K562 (cell line): ENCODE measurements at regions not wholly inside any gene's neighbourhood (a gene's known extent, or its start where the extent isn't known, plus 50 kb on each side); places are given as distances from the start of the nearest gene placed in this dataset.

ENCODE experiments used
- ATAC-seq: fragments of 200-7000 bp; cut with Tn5 transposase; 3 replicates; pipeline ENCODE4 v1.9.1; 2020; ENCODE audit warnings: moderate library complexity
- BruUV-seq: library from RNA; stranded (reverse); fragments of 400-500 nt; replicated peaks from 2 replicates; lab custom pipeline; 2021; lab: Mats Ljungman, UMichigan
- CTCF ChIA-PET: fragments of 300-600 bp; formaldehyde crosslinking; extraction: SDS; loops from one replicate; lab custom pipeline; 2021; ENCODE audit warnings: low intra/inter-chr PET ratio; lab: Yijun Ruan, JAX
- POLR2A ChIA-PET: fragments of 300-600, 350-650 bp; sonication (Branson Sonifier 250); formaldehyde crosslinking; extraction: SDS; loops from one replicate; lab custom pipeline; 2021; ENCODE audit warnings: antibody characterized with exemption, inconsistent platforms; lab: Yijun Ruan, JAX
- DNase-seq, 4 experiments: peaks; one replicate each; pipeline versions ENCODE4 v3.0.0 to v3.0.0-alpha.2; 2011 to 2018; ENCODE audit warnings: low spot score in 3 of 4, mixed read lengths in 3 of 4; ENCODE audit errors: extremely low read depth in 1 of 4
- FAIRE-seq: peaks from 2 replicates; lab custom pipeline; 2011; peaks lifted over from hg19 to GRCh38; lab: Jason Lieb, UNC
- H2AFZ ChIP-seq: 2 replicates; pipeline ENCODE4 v1.6.0; 2011; ENCODE audit warnings: low read depth, low read length, control low read depth, inconsistent platforms
- H3K27ac ChIP-seq: fragments of 200-600 bp; 3 replicates; pipeline ENCODE4 v1.8.0; 2011; ENCODE audit warnings: low read depth, mild to moderate bottlenecking, control low read depth, inconsistent platforms, low read length, moderate library complexity, mixed read lengths; ENCODE audit errors: extremely low read depth
- H3K27me3 ChIP-seq, 2 experiments: fragments of 300-600 bp in 1 of 2; 2 replicates in 1 of 2; 3 replicates in 1 of 2; pipeline versions ENCODE4 v1.6.0 to v1.8.0; 2011; ENCODE audit warnings: inconsistent platforms in 2 of 2, low read length in 2 of 2, mild to moderate bottlenecking in 1 of 2, mixed read lengths in 1 of 2, moderate library complexity in 1 of 2; ENCODE audit not compliant: control insufficient read depth in 2 of 2, insufficient read depth in 2 of 2
- H3K36me3 ChIP-seq: fragments of 300-600 bp; 3 replicates; pipeline ENCODE4 v1.8.0; 2011; ENCODE audit warnings: mild to moderate bottlenecking, low read length, inconsistent platforms; ENCODE audit not compliant: control insufficient read depth, insufficient read depth
- H3K4me1 ChIP-seq, 2 experiments: fragments of 200-600 bp in 1 of 2; replicated peaks in 1 of 2; 2 replicates in 1 of 2; 3 replicates in 1 of 2; pipeline versions ENCODE4 v1.5.1 to v1.8.0; 2011; ENCODE audit warnings: inconsistent platforms in 2 of 2, low read length in 2 of 2, mild to moderate bottlenecking in 1 of 2, mixed read lengths in 1 of 2, moderate library complexity in 1 of 2; ENCODE audit not compliant: control insufficient read depth in 2 of 2, insufficient read depth in 2 of 2
- H3K4me2 ChIP-seq: 2 replicates; pipeline ENCODE4 v1.6.1; 2011; ENCODE audit warnings: low read length, control low read depth, inconsistent platforms, mixed read lengths; ENCODE audit not compliant: insufficient read depth
- H3K4me3 ChIP-seq: fragments of 200-600 bp; sonication (generic), shearing (Covaris generic); 2 replicates; pipeline ENCODE4 v1.5.1; 2016; ENCODE audit warnings: control low read depth, inconsistent platforms
- H3K79me2 ChIP-seq: fragments of 200-600 bp; 3 replicates; pipeline ENCODE4 v1.8.0; 2011; ENCODE audit warnings: low read length, inconsistent platforms; ENCODE audit not compliant: control insufficient read depth, insufficient read depth
- H3K9ac ChIP-seq, 2 experiments: 2 replicates each; pipeline versions ENCODE4 v1.6.0 to v1.6.1; 2011; ENCODE audit warnings: low read depth in 2 of 2, low read length in 2 of 2, control low read depth in 1 of 2, inconsistent platforms in 1 of 2, mild to moderate bottlenecking in 1 of 2, mixed read lengths in 1 of 2; ENCODE audit not compliant: insufficient read depth in 1 of 2
- H3K9me1 ChIP-seq: one replicate; pipeline ENCODE4 v1.6.0; 2011; ENCODE audit warnings: inconsistent platforms, mild to moderate bottlenecking, low read length, moderate library complexity; ENCODE audit not compliant: control insufficient read depth, insufficient read depth
- H3K9me3 ChIP-seq: replicated peaks from 2 replicates; pipeline ENCODE4 v1.5.1; 2011; ENCODE audit warnings: low read depth, low read length, inconsistent platforms; ENCODE audit not compliant: control insufficient read depth, insufficient read depth
- H4K20me1 ChIP-seq: replicated peaks from 2 replicates; pipeline ENCODE4 v1.6.1; 2011; ENCODE audit warnings: low read length, inconsistent platforms, mixed read lengths; ENCODE audit not compliant: control insufficient read depth, insufficient read depth
- ERF ChIP-seq: fragments of 450-650 bp; formaldehyde crosslinking; IDR thresholded peaks from 2 replicates; pipeline ENCODE4 v1.4.0; 2020; ENCODE audit warnings: mild to moderate bottlenecking, mixed read lengths
- KLF13 ChIP-seq: fragments of 450-650 bp; IDR thresholded peaks from 2 replicates; pipeline ENCODE4 v1.6.1; 2016; ENCODE audit warnings: missing genetic modification characterization, low read depth, mild to moderate bottlenecking, missing compliant biosample characterization, moderate library complexity, borderline replicate concordance
- LARP7 ChIP-seq: fragments of 450-650 bp; IDR thresholded peaks from 2 replicates; pipeline ENCODE4 v1.6.1; 2016
- RBM25 ChIP-seq: fragments of 200-400 bp; formaldehyde crosslinking; IDR thresholded peaks from 2 replicates; pipeline ENCODE4 v1.6.1; 2018; ENCODE audit warnings: low read length, low read depth, moderate library complexity; ENCODE audit not compliant: severe bottlenecking
- ZBTB7A ChIP-seq: IDR thresholded peaks from 2 replicates; pipeline ENCODE4 v1.6.1; 2011; ENCODE audit warnings: low read depth, mild to moderate bottlenecking, low read length, moderate library complexity, borderline replicate concordance; ENCODE audit not compliant: control insufficient read depth
- ZNF121 ChIP-seq: sonication (generic); formaldehyde crosslinking; conservative IDR thresholded peaks from 2 replicates; pipeline ENCODE4 v1.8.0; 2022; ENCODE audit warnings: missing genetic modification reagents
- WGBS: fragments of 100-300 bp; shearing (Covaris generic); methylation state at CpG from one replicate; pipeline ENCODE4 v1.1.6; 2016; ENCODE audit warnings: low coverage, mixed read lengths; ENCODE audit not compliant: insufficient coverage; ENCODE audit errors: missing lambda C conversion rate; 5-methylcytosine and 5-hydroxymethylcytosine counted together
- in situ Hi-C: fragments of 300-500 bp; cut with MboI; formaldehyde crosslinking; loops from 4 replicates; pipeline ENCODE4 v1.15.0; 2018; ENCODE audit warnings: inconsistent platforms, mixed read lengths
- intact Hi-C: fragments of 100-400 bp; cut with micrococcal nuclease; formaldehyde crosslinking; loops from 2 replicates; pipeline ENCODE4 v1.14.2; 2022
- TF ChIP-seq, protein P1 (sequence below): fragments of 150-350 bp; conservative IDR thresholded peaks from 2 replicates; pipeline ENCODE4 v1.6.1; 2014; ENCODE audit warnings: low read length

DNA sequence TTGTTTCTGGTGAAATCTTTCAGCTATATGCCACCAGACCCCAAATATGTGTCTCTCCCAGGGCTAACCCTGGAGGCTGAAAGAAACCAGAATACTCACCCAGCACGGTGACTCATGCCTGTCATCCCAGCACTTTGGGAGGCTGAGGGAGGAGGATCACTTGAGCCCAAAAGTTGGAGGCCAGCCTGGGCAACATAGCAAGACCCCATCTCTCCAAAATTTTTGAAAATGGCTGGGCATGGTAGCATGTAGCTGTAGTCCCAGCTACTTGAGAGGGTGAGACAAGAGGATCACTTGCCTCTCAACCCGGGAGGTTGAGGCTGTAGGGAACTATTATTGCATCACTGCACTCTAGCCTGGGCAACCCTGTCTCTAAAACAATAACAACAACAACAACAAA is 76.1 kb upstream of the UQCRFS1 start:
- in situ Hi-C loops: no loop called here

More for the DNA sequence above, 76.1 kb upstream of the UQCRFS1 start:
- Histone ChIP-seq H3K27me3 (peaks cover 3 to 11% of the 10 kb centered on the region in 2 experiments; a peak in 3 of 5 replicates), H3K79me2 (no peaks in the 10 kb centered on the region), H4K20me1 (0 out of 2 replicates have a peak, but pooled peaks cover 4% of the 10 kb centered on the region), H3K4me3 (no peak overlapping the region), H3K9me1 (no peaks in the 10 kb centered on the region), H3K36me3 (no peaks in the 10 kb centered on the region), H3K27ac (no peak overlapping the region), H3K9ac (no peak overlapping the region), H3K4me2 (no peak overlapping the region), H3K4me1 (no peaks in the 10 kb centered on the region), H3K9me3 (no peaks in the 10 kb centered on the region), H2AFZ (no peak overlapping the region)
- no peak for DNase-seq
- WGBS: 3% methylated on average over 2 of the region's 2 CpGs
- ATAC-seq: no peak
- no peak for FAIRE-seq
- intact Hi-C loops: no loop called here
- BruUV-seq: no TSS peak
- ChIA-PET CTCF (no interaction called here), POLR2A (interaction anchor here (0.6 kb wide), 1 partner anchor 227 kb away, joined by 4 read pairs; no protein-coding TSS in a partner anchor)
- no peak for TF ChIP-seq KLF13 (tag)
- 0 out of 2 replicates have a peak, but pooled peaks have one; percentile 11 for TF ChIP-seq ZNF121 (CRISPR knock-in tag)
- TF ChIP-seq, protein P1, sequence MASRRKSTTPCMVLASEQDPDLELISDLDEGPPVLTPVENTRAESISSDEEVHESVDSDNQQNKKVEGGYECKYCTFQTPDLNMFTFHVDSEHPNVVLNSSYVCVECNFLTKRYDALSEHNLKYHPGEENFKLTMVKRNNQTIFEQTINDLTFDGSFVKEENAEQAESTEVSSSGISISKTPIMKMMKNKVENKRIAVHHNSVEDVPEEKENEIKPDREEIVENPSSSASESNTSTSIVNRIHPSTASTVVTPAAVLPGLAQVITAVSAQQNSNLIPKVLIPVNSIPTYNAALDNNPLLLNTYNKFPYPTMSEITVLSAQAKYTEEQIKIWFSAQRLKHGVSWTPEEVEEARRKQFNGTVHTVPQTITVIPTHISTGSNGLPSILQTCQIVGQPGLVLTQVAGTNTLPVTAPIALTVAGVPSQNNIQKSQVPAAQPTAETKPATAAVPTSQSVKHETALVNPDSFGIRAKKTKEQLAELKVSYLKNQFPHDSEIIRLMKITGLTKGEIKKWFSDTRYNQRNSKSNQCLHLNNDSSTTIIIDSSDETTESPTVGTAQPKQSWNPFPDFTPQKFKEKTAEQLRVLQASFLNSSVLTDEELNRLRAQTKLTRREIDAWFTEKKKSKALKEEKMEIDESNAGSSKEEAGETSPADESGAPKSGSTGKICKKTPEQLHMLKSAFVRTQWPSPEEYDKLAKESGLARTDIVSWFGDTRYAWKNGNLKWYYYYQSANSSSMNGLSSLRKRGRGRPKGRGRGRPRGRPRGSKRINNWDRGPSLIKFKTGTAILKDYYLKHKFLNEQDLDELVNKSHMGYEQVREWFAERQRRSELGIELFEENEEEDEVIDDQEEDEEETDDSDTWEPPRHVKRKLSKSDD: no peak
- no peak for TF ChIP-seq ERF (CRISPR knock-in tag)
- TF ChIP-seq ZBTB7A: no peak
- TF ChIP-seq RBM25: peak; percentile 11
- TF ChIP-seq LARP7: no peak
